Activated CD8-positive, alpha-beta memory T cell treated with anti-CD3 and anti-CD28 coated beads, Interleukin-2, amount 50 U/mL, for 48 hours (primary cell): ENCODE measurements at regions not wholly inside any gene's neighbourhood (a gene's known extent, or its start where the extent isn't known, plus 50 kb on each side); places are given as distances from the start of the nearest gene placed in this dataset.

Experiments
- DNase-seq: peaks from one replicate; pipeline ENCODE4 v3.0.0-alpha.2; 2020

DNA sequence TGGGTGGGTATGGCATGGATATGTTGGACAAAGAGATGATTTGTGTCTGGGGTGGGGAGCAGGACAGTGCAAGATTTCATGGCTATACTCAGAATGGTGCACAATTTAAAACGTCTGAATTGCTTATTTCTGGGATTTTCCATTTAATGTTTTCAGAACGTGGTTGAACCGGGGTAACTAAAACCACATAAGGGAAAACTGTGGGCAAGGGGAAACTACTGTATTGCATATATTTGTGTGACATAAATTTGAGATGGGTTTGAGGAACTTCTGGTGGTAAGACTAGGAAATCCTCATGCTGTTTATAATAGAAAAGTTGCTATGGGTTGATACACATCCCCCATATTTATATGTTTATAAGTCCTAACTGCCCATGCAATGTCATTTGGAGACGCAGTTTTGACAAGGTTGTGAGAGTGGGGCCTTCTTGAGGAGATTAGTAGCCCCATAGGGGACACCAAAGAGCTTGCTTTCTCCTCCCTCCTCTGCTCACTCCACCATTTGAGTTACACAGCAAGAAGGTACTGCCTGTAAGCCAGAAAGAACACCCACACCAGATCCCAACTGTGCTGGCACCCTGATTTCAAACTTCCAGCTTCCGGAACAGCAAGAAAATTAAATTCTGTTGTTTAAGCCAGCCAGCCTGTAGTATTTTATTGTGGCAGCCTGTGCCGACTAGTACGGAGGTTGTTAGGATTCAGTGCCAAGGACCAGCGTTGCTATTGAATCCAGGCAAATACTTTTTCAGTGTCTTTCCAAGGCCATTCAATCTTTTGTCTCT, 2118.9 kb downstream of the MAT2B start:
- no peak for DNase-seq

DNA sequence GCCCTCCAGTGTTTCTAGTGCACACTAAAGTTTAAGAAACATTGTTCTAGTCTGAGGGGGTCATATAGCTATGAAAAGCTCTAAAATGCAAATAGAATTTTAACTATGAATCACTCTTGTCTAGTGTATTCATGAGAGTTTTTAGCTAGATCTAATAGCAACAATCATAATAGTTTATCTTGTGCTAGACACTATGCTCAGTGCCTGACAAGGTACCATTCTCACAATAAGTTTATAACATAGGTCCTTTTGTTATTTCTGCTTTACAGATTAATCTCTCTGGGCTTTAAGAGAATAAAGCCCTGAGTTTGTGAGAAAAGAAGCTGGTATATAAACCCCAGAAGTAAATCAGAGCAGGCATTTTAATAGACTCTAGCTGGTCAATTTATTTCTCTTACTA, 2120.7 kb downstream of the MAT2B start:
- DNase-seq = no peak

DNA sequence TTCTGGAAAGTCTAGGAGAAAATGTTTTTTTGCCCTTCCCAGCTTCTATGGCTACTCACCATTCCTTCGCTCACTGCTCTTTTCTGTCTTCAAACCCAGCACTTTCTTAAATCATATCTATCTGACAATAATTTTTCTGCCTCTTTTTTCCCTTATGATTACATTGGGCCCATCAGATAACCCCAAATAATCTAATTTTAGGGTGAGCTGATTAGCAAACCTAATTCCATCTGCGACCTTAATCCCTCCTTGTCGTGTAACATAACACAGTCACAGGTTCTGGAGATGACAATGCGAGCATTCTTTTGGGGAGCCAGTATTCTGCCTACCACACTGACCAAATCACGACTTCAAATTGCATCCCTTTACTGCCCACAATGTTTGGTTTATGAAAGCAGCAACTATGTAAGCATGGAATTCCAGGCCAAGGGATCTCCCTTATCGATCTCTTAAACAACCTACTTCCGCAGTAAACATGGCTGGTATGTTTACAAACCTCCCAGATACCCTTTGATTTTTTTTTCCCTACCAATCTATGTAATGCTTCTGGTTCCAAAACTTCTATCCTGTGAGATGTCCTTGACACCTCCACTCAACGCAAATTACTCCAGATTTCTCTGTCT, 2122.2 kb downstream of the MAT2B start:
- no peak for DNase-seq

DNA sequence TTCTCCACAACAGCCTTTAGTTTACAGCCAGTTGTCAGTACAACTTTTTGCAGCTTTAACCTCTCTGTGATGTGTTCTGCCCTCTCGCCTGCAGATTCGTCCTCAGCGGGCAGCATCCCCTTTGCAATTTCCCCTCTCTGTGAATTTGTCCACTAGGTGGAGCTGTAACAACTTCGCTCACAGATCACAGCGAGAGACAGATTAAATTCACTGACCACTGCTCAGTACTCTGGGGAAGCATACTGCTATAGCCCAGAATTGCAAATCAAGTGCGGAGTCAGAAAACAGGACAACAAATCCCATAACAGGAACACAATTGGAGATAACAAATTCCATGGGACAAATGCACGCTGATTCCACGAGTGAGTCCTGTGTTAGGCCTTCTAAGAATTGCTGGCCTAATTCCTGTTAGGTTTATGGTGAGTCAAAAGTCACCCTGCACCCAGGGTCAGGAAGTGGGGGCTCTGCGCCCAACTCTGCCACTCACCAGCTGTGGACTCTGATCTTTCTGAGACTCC, 2124.9 kb downstream of the MAT2B start:
- DNase-seq = peak; percentile 49

DNA sequence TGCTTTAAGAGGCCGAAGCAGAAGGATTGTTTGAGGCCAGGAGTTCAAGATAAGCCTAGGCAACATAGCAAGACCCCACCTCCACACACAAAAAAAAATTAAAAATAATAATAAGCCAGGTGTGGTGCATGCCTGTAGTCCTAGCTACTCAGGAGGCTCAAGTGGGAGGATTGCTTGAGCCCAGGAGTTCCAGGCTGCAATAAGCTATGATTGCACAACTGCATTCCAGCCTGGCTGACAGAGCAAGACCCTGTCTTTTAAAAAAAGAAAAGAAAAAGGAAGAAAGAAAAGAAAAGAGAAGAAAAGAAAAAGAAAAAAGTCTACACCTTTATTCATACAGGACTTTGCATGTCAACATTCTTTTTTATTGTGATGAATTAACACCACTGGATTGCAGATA, 2125.8 kb downstream of the MAT2B start:
- DNase-seq = no peak

DNA sequence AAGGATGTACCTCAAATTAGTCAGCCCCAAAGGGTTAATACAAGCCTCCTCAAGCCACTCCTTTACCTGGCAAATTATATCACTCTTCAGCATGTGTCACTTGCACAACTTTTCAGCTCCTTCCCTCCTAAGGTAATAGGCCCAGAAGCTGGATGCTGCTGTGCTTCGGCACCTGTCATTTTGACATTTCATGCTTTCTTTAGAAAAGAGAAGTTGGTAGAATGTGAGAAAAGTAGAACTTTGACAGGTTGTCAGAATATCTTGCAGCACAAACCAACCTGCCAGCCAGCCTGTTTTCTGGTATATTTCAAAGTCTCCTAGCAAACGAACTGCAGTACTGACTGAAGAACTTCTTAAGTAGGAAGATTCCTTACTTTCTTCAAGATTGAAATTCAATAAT, 2136.9 kb downstream of the MAT2B start:
- DNase-seq = no peak

DNA sequence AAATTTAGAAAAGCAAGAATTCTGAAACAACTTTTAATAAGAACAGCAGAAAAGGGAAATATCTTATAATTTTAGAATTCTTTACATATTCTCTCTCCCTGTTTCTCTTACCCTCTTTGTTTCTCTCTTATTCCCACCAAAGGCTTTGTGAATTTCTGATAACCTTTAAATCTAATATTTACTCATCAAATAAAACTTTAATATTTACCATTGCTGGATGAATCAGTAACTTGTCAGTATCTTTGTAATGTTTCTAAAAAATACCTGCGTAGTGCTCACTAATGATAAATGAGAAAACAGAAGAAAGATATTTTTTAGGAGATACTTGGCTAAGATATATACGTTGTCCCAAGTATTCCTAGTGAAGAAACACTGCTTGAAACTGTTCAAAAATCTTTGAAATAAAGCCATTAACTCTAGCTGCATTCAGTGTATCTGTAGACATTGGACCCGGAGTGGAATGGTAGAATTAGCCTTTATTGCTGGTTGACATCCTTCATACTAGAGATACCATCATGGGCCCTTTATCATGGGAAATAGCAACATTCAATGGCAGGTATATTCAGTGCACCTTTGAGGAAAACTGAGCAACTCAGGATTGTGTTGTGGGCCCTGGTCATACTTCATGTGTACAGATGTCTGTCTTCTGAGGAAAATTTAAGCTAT, 2160.4 kb downstream of the MAT2B start:
- no peak for DNase-seq

DNA sequence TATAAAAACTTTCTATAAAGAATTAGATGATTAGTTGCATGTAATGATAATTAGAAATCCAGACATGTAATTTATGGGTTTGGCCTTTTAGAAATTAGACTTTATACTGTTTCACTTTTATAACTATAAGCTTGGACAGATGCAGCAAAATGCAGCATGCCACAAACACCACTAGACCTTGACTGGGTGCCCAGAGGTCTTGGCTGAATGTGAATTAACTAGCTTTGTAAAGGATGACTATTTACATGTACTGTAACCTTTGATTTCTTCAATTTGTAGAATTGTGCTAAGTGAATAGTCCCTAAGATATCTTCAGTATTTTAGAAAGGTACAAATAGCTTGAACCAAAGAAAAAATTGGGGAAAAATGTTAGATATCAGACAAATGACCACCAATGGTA, 2168.1 kb downstream of the MAT2B start:
- no peak for DNase-seq

DNA sequence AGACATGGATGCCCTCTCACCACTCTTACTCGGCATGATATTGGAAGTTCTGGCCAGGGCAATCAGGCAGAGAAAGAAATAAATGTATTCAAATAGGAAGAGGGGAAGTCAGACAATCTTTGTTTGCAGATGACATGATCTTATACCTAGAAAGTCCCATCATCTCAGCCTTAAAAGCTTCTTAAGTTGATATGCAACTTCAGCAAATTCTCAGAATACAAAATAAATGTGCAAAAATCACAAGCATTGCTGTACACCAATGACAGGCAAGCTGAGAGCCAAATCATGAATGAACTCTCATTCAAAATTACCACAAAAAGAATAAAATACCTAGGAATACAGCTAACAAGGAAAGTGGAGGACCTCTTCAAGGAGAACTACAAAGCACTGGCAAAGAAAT, 2190.4 kb downstream of the MAT2B start:
- no peak for DNase-seq

DNA sequence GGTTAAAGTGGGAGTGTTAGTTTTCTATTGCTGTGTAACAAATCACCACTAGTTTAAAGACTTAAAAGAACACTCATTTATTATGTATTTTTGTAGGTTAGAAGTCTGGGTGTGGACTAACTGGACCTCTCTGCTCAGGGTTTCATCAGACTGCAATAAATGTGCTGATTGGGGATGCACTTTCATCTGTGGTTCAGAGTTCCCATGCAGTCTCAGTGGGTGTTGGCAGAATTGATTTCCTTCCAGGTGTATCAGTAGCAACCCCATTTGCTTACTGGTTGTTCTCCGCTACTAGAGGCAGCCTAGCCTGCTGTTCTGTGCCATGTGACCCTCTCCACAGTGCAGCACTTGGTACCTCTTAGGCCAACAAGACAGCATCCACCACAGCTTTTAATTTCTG, 2200.5 kb downstream of the MAT2B start:
- no peak for DNase-seq

DNA sequence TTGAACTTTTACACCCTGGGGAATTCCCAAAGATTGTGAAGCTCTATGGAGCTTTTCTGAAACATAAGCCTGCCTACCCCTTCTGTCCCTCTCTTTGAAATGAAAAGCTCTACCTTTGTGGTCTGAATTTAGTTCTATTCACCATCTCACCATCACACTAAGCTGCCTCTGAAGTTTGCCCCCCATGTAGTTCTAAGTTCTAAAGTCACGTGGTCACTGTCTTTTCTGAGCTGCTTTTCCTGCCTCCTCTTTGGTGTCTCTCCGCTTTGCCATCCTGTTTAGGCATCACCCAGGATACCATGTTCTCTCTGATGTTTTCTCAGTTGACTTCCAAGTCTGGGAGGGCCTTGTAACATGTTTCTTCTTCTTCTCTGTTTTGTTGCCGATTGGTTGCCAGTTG, 2206.6 kb downstream of the MAT2B start:
- no peak for DNase-seq

DNA sequence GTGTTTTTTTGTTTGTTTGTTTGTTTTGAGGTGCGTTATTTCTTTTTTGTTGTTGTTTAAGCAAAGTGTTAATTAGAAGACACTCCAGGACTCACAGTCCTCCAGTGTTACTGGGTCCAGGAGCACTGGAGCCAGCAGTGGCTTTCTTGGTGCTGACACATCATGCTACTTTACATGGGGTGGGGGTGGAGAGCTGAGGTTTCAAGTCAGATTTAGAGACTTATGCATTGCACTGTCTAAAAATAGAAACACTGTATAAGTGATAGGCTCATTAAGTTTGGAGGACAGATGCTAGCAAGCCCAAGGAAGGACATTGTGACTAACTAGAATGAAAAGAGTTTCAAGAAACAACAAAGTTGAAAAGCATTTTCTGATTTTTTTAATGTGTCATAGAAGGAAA, 2209.2 kb downstream of the MAT2B start:
- no peak for DNase-seq

DNA sequence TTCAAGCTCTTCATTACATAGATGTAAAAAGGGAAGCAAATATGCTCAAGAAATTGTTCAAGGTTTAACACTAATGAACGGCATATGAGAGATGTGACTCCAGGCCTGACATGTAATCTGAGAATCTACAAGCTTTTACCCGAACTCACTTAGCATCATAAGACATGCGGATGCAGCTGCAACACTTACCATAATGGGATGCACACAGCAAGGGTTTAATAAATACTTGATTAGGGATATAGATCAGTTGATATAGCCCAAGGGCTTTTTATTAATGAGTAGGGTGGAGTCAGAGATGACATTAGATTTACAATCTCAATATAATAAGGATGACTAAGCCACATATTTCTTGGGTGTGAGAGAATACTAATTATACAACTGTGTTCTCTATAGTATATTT, 2215.5 kb downstream of the MAT2B start:
- no peak for DNase-seq

DNA sequence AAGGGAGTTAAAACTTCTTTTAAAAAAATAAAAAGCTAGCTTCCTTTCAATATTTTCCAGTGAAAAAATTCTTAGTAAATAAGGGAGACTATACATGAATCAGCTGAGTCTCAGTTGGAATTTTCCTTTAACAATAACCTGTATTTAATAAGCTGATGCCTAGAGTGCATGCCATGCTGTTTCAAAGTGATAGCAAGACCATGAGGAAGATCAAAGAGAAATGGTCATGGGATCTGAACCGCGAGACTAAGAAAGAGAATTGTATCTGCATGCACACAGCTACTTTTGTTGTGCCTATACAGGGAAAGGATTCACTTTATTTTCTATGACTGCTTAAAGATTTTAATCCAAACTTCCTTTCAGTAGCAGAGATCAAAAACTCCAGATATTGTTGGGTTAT, 2217.0 kb downstream of the MAT2B start:
- DNase-seq = no peak

DNA sequence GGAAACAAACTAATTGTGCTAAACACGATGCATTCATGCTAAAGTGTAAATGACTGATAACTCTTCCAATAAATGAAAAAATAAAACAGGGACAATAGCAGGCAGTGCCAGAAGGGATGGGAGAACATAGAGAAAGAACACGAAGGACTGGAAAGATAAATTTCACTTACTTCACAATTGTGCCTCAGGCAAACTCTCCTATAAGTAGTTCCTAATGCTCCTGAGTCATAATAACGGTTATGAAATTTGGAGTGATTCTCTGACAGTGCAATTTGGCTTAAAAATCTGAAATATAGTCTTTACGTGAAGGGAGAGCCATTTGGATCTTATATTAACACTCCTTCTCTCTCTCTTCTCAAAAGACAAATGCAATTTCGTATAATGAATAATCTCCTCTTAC, 2218.5 kb downstream of the MAT2B start:
- DNase-seq = no peak

DNA sequence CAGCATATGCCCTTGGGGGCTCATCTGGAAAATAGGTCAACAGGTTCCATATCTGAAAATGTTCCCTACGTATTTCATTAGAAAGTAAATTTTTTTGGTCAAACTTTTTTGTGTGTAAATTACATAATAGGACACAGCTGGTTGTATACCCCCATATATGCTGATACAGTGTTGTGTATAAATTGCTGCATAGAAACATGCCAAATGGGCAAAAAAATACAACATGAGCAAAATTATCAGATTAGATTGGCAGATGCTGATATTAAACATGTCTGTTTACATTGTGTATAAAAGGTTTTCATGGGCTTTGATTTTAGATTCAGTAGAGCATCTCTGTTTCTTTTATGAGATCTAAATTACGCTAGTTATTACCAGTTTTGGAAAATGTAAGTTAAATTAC, 2223.0 kb downstream of the MAT2B start:
- no peak for DNase-seq

DNA sequence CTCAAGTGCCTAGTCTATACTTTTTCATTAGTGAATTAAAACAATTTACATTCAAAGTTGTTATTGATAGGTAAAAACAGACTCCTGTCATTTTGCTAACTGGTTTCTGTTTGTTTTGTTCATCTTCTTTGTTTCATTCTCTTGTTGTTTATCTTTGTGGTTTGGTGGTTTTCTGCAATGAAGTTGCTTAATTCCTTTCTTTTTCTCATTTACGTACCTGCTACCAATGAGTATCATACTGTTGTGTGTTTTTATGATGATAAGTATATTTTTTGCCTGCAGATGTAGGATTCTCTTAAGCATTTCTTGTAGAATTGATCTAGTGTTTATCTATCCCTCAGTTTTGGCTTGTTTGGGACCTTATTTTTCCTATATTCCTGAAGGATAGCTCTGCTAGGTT, 2230.0 kb downstream of the MAT2B start:
- no peak for DNase-seq

DNA sequence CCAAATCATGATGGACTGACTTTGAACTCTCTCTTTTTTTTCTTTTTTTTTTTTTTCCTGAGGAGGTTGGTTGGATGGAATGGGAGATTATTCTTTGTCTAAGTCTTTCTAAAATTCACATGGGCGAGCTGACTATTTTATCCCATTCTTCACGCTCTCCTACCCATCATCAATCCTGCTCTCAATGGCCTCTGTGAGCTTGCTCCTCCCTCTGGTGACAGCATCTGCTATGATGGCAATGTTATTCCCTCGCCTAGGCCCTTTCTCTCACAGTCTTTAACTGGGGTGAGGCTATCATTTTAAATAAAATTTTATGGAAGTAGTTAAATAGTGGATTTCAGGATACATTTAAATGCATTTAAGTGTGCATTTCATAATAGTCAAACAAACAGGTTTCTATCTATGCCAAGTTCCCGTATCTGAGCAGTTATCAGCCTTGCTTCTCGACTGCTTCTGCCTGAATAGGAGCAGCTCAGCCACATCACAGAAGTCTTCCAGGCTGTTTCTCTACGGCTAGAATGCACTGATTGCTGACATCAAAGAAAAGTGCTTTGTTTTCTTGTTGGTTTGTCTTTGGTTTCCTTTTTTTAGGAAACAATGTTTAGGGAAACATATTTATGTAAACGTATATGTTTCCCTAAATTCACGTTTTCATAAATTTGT, 2233.8 kb downstream of the MAT2B start:
- DNase-seq = no peak

DNA sequence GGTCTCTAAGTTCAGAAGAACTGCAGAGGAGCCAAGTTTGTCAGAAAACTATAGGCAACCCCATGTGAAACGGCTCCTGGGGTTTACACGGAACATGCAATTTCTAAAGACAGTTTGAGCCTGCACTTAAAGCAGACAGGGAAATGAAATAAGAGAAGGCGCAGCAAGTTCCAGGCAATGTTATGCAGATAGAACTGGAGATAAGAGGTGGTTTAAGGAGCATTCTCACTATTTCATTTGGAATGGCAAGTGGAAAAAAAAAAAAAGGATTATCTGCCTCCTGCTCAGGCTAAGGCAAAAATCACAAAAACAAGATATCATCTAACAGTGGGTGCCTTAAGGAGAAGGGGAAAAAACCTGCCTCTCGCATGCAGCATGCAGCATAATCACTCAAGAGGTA, 2252.4 kb downstream of the MAT2B start:
- no peak for DNase-seq

DNA sequence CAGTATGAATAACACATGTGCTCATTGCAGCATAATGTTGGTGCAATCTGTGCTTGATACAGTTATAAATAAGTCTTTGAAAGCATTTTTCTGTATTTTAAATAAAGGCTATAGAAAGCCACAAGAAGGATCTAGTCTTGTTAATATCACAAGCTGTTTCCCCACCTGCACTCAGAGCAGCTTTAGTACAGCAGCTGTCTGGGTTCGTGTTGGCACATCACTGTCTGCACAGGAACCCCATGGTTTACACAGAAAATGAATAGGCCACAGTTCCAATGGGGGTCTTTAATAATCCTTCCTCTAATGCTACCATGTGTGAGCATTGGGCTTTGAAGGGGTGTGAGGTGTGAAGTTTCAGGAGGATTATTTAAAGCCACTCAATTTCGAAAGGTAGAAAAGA, 2269.7 kb downstream of the MAT2B start:
- DNase-seq = no peak

DNA sequence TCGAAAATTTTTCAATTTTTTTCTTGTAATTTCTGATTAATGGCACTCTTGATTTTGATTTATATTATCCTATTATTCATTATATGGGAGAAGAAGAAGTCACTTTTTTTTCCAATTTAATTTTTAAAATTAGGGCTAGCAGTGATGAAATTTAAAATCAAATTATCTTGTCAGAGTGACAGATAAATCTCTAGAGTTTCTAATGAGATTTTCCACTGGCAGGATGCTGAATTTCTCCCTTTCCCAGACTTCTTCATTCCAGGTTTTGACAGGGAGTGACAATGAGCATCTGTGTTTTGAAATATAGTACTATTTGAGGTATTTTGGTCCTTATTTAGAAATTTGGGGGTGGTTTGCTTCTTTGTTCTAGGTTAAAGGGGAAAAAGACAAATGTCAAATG, 2274.1 kb downstream of the MAT2B start:
- DNase-seq = no peak

DNA sequence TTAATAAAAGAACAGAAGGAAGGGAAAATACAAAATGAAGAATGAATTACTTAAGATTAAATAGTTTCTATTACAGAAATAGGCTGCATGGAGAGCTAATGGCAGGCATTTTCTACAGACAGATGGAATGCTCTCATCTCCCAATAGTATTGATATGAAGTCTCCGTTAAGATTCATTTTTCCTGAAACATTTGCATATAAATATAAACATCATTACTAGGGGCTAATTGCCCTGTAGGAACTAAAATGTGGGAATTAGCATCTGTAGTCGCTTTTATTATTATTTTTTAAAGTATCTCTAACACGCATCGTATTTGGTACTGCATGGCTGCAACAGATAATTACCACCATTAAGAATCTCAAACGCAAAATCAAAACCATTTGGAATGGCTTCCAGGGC, 2275.5 kb downstream of the MAT2B start:
- no peak for DNase-seq

DNA sequence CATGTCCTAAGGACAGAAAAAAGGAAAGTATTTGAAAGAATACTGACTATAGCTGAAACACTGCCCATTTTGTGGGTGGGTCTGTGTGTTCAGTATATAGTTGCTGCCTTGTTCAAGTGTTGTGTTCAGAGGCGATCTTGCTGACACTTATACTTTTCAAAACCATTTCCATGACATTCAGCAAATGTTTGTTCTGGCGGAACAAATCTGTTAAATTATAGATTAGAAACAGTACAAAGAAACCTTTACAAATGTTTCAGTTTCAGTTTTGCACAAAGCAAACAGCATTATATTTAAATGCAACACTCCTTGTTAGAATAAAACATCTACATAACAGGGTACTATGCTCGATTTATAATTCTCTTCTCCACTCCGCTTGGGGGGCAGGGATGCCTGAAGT, 2276.3 kb downstream of the MAT2B start:
- no peak for DNase-seq

DNA sequence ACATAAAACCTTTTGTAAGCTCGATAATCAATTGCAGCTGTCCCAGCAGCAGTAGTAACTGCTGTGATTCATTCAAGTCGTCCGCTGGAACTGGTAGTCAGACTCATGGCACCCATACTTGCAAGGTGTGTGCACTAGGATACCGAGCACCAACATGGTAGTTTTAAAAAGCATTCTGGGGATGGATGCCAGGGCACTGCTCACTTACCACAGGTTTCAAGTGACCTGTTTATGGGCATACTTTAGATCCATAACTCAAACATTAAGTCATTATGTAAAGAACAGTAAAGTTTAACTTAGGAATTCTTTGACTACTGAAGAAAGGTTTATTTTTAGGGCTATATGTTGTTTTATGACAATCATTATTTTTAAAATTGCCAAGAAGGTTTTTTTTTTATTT, 2277.6 kb downstream of the MAT2B start:
- DNase-seq = no peak
